HPDE6-E6E7 (cell line): ENCODE measurements at regions not wholly inside any gene's neighbourhood (a gene's known extent, or its start where the extent isn't known, plus 50 kb on each side); places are given as distances from the start of the nearest gene placed in this dataset.

Source experiments
- DNase-seq: peaks from one replicate; pipeline ENCODE4 v3.0.0; 2011; ENCODE audit warnings: missing footprints; ENCODE audit errors: extremely low spot score

- DNase-seq: no peak
Observed at GRCh38 chr12:126084480-126084879, 1019.2 kb downstream of the AACS start.

- DNase-seq: no peak
Observed at GRCh38 chr12:126086242-126086641, 1021.0 kb downstream of the AACS start.

- DNase-seq: no peak
Observed at GRCh38 chr12:126087692-126088091, 1022.5 kb downstream of the AACS start.

GRCh38 chr12:126093908-126094307 is 1028.7 kb downstream of the AACS start:
- no peak for DNase-seq

- DNase-seq: no peak
Observed at GRCh38 chr12:126095748-126096510, 1030.7 kb downstream of the AACS start.

- no peak for DNase-seq
Observed at GRCh38 chr12:126106706-126107105, 1041.5 kb downstream of the AACS start.

- no peak for DNase-seq
Observed at GRCh38 chr12:126107659-126108058, 1042.4 kb downstream of the AACS start.

GRCh38 chr12:126108247-126108646 is 1043.0 kb downstream of the AACS start:
- DNase-seq: no peak

GRCh38 chr12:126112141-126112540 is 1046.9 kb downstream of the AACS start:
- no peak for DNase-seq

- no peak for DNase-seq
Observed at GRCh38 chr12:126112849-126113248, 1047.6 kb downstream of the AACS start.

- no peak for DNase-seq
Observed at GRCh38 chr12:126114441-126114840, 1049.2 kb downstream of the AACS start.

GRCh38 chr12:126117502-126117901 is 1052.3 kb downstream of the AACS start:
- no peak for DNase-seq

GRCh38 chr12:126139355-126139754 is 1074.1 kb downstream of the AACS start:
- no peak for DNase-seq

- DNase-seq: no peak
Observed at GRCh38 chr12:126144603-126145002, 1079.4 kb downstream of the AACS start.

GRCh38 chr12:126147321-126147720 is 1082.1 kb downstream of the AACS start:
- no peak for DNase-seq

- DNase-seq: no peak
Observed at GRCh38 chr12:126156806-126157574, 1091.8 kb downstream of the AACS start.

GRCh38 chr12:126157575-126157966 is 1092.3 kb downstream of the AACS start:
- DNase-seq: no peak

- no peak for DNase-seq
Observed at GRCh38 chr12:126159139-126159538, 1093.9 kb downstream of the AACS start.

GRCh38 chr12:126160912-126161311 is 1095.7 kb downstream of the AACS start:
- DNase-seq: no peak

GRCh38 chr12:126163984-126164383 is 1098.7 kb downstream of the AACS start:
- DNase-seq: no peak

- no peak for DNase-seq
Observed at GRCh38 chr12:126171937-126172559, 1106.8 kb downstream of the AACS start.

GRCh38 chr12:126182619-126183236 is 1117.5 kb downstream of the AACS start:
- DNase-seq: no peak
